ENCODE measurements at regions not wholly inside any gene's neighbourhood (a gene's known extent, or its start where the extent isn't known, plus 50 kb on each side); places are given as distances from the start of the nearest gene placed in this dataset.

DNA sequence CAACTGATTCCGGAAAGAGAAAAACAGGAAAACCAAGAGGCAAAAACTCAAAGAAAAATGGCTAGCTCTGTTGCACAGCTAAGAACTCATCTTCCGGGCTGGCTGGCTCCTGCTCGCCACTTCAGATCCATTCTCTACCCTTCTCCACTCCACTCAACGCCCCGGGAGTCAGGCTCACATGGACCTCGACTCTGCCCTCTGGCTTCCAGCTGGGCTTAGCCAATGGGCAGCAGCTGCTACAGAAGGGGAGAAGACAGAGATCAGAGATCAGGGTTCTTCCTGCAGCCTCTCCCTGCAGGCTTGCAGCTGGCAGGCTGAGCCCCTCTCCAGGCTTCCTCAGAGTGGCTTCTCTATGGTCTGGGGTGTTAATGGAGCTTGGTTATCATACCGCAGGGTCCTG, 187.5 kb downstream of the MED10 start:
- no peak overlapping the region for H3K4me2 ChIP-seq (ENCODE audit: low read length)
- peaks cover 8% of the 10 kb centered on the region; the same call in 1 of the 2 replicates for H3F3A ChIP-seq (ENCODE audit: control insufficient read depth, insufficient read depth)
- no peaks in the 10 kb centered on the region for H4K20me1 ChIP-seq (ENCODE audit: control insufficient read depth, insufficient read depth, low read depth, low read length)
- H3K36me3 ChIP-seq (ENCODE audit: control insufficient read depth, low read length): no peaks in the 10 kb centered on the region
- no peak overlapping the region for H3K27ac ChIP-seq (ENCODE audit: low read depth, low read length)
- H3K4me3 ChIP-seq (ENCODE audit: low read length): no peak overlapping the region
- H3K9me3 ChIP-seq (ENCODE audit: control insufficient read depth, insufficient read depth, low read length): no peaks in the 10 kb centered on the region
- H3K79me2 ChIP-seq (ENCODE audit: control insufficient read depth, low read length): no peaks in the 10 kb centered on the region
- peaks cover 53% of the 10 kb centered on the region for H3K4me1 ChIP-seq (ENCODE audit: control insufficient read depth, low read length)
- H3K9me2 ChIP-seq (replicated peaks; ENCODE audit: control insufficient read depth, low read length): no peaks in the 10 kb centered on the region
- TF ChIP-seq EZH2phosphoT487 (IDR thresholded peaks at IDR 0.05; ENCODE audit: borderline replicate concordance, low read length): no peak
- TF ChIP-seq, protein P1, sequence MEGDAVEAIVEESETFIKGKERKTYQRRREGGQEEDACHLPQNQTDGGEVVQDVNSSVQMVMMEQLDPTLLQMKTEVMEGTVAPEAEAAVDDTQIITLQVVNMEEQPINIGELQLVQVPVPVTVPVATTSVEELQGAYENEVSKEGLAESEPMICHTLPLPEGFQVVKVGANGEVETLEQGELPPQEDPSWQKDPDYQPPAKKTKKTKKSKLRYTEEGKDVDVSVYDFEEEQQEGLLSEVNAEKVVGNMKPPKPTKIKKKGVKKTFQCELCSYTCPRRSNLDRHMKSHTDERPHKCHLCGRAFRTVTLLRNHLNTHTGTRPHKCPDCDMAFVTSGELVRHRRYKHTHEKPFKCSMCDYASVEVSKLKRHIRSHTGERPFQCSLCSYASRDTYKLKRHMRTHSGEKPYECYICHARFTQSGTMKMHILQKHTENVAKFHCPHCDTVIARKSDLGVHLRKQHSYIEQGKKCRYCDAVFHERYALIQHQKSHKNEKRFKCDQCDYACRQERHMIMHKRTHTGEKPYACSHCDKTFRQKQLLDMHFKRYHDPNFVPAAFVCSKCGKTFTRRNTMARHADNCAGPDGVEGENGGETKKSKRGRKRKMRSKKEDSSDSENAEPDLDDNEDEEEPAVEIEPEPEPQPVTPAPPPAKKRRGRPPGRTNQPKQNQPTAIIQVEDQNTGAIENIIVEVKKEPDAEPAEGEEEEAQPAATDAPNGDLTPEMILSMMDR (IDR thresholded peaks at IDR 0.05; ENCODE audit: low read depth, low read length, poor library complexity, severe bottlenecking): no peak
- no peaks in the 10 kb centered on the region for H3K27me3 ChIP-seq (ENCODE audit: control insufficient read depth, low read length)

DNA sequence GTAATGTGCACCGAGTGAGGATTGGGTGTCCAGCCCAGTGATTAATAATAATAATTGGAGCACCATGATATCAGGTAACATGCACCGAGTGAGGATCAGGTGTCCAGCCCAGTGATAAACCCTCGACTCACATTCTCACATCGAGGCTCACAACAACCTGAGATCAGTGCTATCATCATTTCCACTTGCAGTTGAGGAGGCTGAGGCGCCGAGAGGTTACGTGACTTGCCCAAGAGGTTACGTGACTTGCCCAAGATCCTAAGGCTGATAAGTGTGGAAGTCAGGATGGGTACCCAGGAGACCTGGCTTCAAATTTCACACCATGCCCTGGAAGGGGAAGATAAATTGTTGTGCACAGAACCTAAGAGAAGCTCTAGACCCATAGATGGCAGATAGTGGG, 189.4 kb downstream of the MED10 start:
- H3K4me2 ChIP-seq (ENCODE audit: low read length): peak overlapping the region; percentile 91
- peak overlapping the region; percentile 68 for H3K4me3 ChIP-seq (ENCODE audit: low read length)

GRCh38 chr5:6188344-6188743, 190.0 kb downstream of the MED10 start:
- Histone ChIP-seq H3K4me2 (ENCODE audit: low read length) (peak overlapping the region; percentile 91), H3K4me3 (ENCODE audit: low read length) (peak overlapping the region; percentile 68), H3K4me1 (ENCODE audit: control insufficient read depth, low read length) (peaks cover 43% of the 10 kb centered on the region), H3K27ac (ENCODE audit: low read depth, low read length) (peak overlapping the region; percentile 93), H4K20me1 (ENCODE audit: control insufficient read depth, insufficient read depth, low read depth, low read length) (no peaks in the 10 kb centered on the region), H3K27me3 (ENCODE audit: control insufficient read depth, low read length) (no peaks in the 10 kb centered on the region), H3K36me3 (ENCODE audit: control insufficient read depth, low read length) (no peaks in the 10 kb centered on the region), H3K9me3 (ENCODE audit: control insufficient read depth, insufficient read depth, low read length) (no peaks in the 10 kb centered on the region), H3F3A (ENCODE audit: control insufficient read depth, insufficient read depth) (peaks cover 8% of the 10 kb centered on the region; the same call in 1 of the 2 replicates), H3K9me2 (replicated peaks; ENCODE audit: control insufficient read depth, low read length) (no peaks in the 10 kb centered on the region), H3K79me2 (ENCODE audit: control insufficient read depth, low read length) (no peaks in the 10 kb centered on the region)
- TF ChIP-seq, protein P1 (IDR thresholded peaks at IDR 0.05; ENCODE audit: low read depth, low read length, poor library complexity, severe bottlenecking): no peak
- TF ChIP-seq EZH2phosphoT487 (IDR thresholded peaks at IDR 0.05; ENCODE audit: borderline replicate concordance, low read length): no peak

More for the DNA sequence above, 189.4 kb downstream of the MED10 start:
- Histone ChIP-seq H3K9me3 (ENCODE audit: control insufficient read depth, insufficient read depth, low read length) (no peaks in the 10 kb centered on the region), H3K27me3 (ENCODE audit: control insufficient read depth, low read length) (no peaks in the 10 kb centered on the region), H3K79me2 (ENCODE audit: control insufficient read depth, low read length) (no peaks in the 10 kb centered on the region), H3K4me1 (ENCODE audit: control insufficient read depth, low read length) (peaks cover 43% of the 10 kb centered on the region), H4K20me1 (ENCODE audit: control insufficient read depth, insufficient read depth, low read depth, low read length) (no peaks in the 10 kb centered on the region), H3F3A (ENCODE audit: control insufficient read depth, insufficient read depth) (peaks cover 8% of the 10 kb centered on the region; the same call in 1 of the 2 replicates), H3K36me3 (ENCODE audit: control insufficient read depth, low read length) (no peaks in the 10 kb centered on the region), H3K9me2 (replicated peaks; ENCODE audit: control insufficient read depth, low read length) (no peaks in the 10 kb centered on the region), H3K27ac (ENCODE audit: low read depth, low read length) (peak overlapping the region; percentile 93)
- TF ChIP-seq, protein P1 (IDR thresholded peaks at IDR 0.05; ENCODE audit: low read depth, low read length, poor library complexity, severe bottlenecking): no peak
- TF ChIP-seq EZH2phosphoT487 (IDR thresholded peaks at IDR 0.05; ENCODE audit: borderline replicate concordance, low read length): no peak

Measured in DOHH2 (cell line).